ENCODE measurements at regions not wholly inside any gene's neighbourhood (a gene's known extent, or its start where the extent isn't known, plus 50 kb on each side); places are given as distances from the start of the nearest gene placed in this dataset.

DNA sequence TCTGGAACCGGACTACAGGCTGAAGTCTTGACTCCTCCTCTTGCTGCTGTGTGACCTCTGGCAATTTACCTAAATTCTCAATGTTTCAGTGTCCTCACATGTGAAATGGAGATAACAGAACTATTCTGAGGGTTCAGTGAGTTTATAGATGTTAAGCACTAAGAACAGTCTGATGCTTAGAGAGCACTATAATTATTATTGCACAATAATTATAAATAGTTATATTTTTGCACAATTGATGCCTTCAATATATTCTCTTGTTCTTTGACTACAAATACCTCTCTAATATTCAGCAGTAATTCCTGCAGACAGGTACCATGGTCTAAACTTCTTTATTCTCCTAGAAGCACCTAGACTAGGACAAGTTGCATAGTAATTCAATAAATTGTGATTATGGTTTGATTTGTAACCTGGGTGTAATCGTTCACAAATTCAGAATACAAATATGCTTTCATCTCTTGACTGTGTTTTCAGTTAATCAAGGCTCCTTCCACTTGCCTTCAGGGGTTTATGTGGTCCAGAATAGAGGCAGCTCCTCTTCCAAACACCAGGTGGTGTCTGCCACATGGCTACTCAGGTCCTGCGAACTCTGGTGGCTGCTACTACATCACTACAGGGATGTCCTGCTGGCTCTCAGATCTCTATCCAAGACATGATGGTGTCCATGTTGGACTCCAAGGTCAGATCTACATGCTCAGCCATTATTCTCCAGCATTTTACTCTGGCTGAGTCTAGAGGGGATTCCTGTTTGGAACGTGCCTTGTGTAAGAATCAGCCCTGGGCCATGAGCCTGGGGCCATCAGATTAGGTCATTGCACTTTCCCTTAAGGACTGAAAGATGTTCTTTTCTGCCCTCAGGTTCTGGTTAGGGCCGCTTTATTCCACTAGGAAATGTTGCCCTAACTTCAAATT is 103.4 kb downstream of the QRFPR start:
- no peak for FAIRE-seq

DNA sequence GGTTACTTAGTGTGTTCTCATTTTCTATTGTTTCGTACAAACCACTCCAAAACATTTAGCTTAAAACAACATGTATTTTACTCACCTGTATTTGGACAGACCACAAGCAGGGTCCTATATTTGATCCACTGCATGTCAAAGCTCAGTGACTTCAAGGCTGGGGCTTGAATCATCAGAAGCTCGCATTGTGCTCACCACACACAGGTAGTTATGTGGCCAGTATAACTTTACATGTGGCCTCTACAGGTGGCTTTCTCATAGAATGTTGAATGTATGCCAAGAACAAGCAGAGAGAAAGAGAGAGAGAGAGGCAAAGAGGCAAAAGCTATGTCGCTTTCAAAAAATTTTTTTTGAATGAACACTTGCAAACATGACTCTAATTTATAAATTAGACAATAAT is 107.6 kb downstream of the QRFPR start:
- Histone ChIP-seq H3K9me3 (ENCODE audit: control insufficient read depth in 2 of 3, insufficient read depth in 1 of 3, low read length in 3 of 3) (no peaks in the 10 kb centered on the region), H3K36me3 (ENCODE audit: control insufficient read depth in 2 of 3, insufficient read depth in 3 of 3, low read length in 3 of 3) (no peaks in the 10 kb centered on the region), H3K4me1 (ENCODE audit: control insufficient read depth in 2 of 3, insufficient read depth in 2 of 3, low read depth in 1 of 3, low read length in 3 of 3) (no peaks in the 10 kb centered on the region), H3K27ac (ENCODE audit: low read depth in 2 of 2, low read length in 2 of 2) (no peak overlapping the region), H3K27me3 (ENCODE audit: control insufficient read depth, insufficient read depth, low read length) (no peaks in the 10 kb centered on the region), H3K9ac (ENCODE audit: low read length in 3 of 3) (no peak overlapping the region), H3K4me3 (ENCODE audit: low read length in 3 of 3) (no peak overlapping the region)
- FAIRE-seq, result no peak
- intact Hi-C loops (cut with DNase I), result no loop called here
- DNase-seq, result no peak
- TF ChIP-seq, protein P1, sequence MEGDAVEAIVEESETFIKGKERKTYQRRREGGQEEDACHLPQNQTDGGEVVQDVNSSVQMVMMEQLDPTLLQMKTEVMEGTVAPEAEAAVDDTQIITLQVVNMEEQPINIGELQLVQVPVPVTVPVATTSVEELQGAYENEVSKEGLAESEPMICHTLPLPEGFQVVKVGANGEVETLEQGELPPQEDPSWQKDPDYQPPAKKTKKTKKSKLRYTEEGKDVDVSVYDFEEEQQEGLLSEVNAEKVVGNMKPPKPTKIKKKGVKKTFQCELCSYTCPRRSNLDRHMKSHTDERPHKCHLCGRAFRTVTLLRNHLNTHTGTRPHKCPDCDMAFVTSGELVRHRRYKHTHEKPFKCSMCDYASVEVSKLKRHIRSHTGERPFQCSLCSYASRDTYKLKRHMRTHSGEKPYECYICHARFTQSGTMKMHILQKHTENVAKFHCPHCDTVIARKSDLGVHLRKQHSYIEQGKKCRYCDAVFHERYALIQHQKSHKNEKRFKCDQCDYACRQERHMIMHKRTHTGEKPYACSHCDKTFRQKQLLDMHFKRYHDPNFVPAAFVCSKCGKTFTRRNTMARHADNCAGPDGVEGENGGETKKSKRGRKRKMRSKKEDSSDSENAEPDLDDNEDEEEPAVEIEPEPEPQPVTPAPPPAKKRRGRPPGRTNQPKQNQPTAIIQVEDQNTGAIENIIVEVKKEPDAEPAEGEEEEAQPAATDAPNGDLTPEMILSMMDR (IDR thresholded peaks at IDR 0.05; ENCODE audit: borderline replicate concordance, extremely low read depth, insufficient read depth), result no peak

More for the DNA sequence above, 103.4 kb downstream of the QRFPR start:
- intact Hi-C loops (cut with DNase I), result no loop called here
- no peaks in the 10 kb centered on the region for H3K4me1 ChIP-seq (ENCODE audit: control insufficient read depth in 2 of 3, insufficient read depth in 2 of 3, low read depth in 1 of 3, low read length in 3 of 3)
- H3K9ac ChIP-seq (ENCODE audit: low read length in 3 of 3), result no peak overlapping the region
- H3K4me3 ChIP-seq (ENCODE audit: low read length in 3 of 3), result no peak overlapping the region
- no peak overlapping the region for H3K27ac ChIP-seq (ENCODE audit: low read depth in 2 of 2, low read length in 2 of 2)
- TF ChIP-seq, protein P1 (IDR thresholded peaks at IDR 0.05; ENCODE audit: borderline replicate concordance, extremely low read depth, insufficient read depth), result no peak
- H3K9me3 ChIP-seq (ENCODE audit: control insufficient read depth in 2 of 3, insufficient read depth in 1 of 3, low read length in 3 of 3), result no peaks in the 10 kb centered on the region
- H3K36me3 ChIP-seq (ENCODE audit: control insufficient read depth in 2 of 3, insufficient read depth in 3 of 3, low read length in 3 of 3), result no peaks in the 10 kb centered on the region
- H3K27me3 ChIP-seq (ENCODE audit: control insufficient read depth, insufficient read depth, low read length), result no peaks in the 10 kb centered on the region
- no peak for DNase-seq

DNA sequence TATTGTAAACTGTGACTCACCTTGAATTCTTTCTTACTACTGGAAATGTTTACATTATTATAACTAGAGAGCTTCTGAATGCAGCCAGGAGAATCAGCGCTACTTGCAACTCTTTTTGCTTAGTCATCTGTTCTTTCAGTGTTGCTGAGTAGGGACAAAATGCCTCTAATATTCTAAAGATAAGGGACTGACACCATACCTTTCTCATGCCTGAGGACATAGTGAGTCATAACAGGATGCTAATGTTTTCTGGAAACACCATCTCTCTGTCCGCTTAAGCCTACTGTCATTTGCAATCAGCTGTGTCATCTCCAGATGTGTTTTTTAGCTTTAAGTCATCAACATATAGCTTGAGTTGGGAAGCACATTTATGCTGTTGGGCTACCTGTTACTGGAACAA is 108.3 kb downstream of the QRFPR start:
- H3K27ac ChIP-seq (ENCODE audit: low read depth in 2 of 2, low read length in 2 of 2), result no peak overlapping the region
- no peak overlapping the region for H3K9ac ChIP-seq (ENCODE audit: low read length in 3 of 3)
- FAIRE-seq, result no peak
- no peaks in the 10 kb centered on the region for H3K4me1 ChIP-seq (ENCODE audit: control insufficient read depth in 2 of 3, insufficient read depth in 2 of 3, low read depth in 1 of 3, low read length in 3 of 3)
- TF ChIP-seq, protein P1 (IDR thresholded peaks at IDR 0.05; ENCODE audit: borderline replicate concordance, extremely low read depth, insufficient read depth), result no peak
- no peaks in the 10 kb centered on the region for H3K27me3 ChIP-seq (ENCODE audit: control insufficient read depth, insufficient read depth, low read length)
- H3K4me3 ChIP-seq (ENCODE audit: low read length in 3 of 3), result no peak overlapping the region
- no peaks in the 10 kb centered on the region for H3K36me3 ChIP-seq (ENCODE audit: control insufficient read depth in 2 of 3, insufficient read depth in 3 of 3, low read length in 3 of 3)
- no peak for DNase-seq
- H3K9me3 ChIP-seq (ENCODE audit: control insufficient read depth in 2 of 3, insufficient read depth in 1 of 3, low read length in 3 of 3), result no peaks in the 10 kb centered on the region
- intact Hi-C loops (cut with DNase I), result no loop called here

All from kidney (tissue), 13 donors.